ENCODE measurements at regions not wholly inside any gene's neighbourhood (a gene's known extent, or its start where the extent isn't known, plus 50 kb on each side); places are given as distances from the start of the nearest gene placed in this dataset.
A peak's percentile ranks its signal among the peaks of the same experiment; 100 is the strongest.

GRCh38 chr21:24131056-24131455, 1476.2 kb downstream of the MRPL39 start:
- DNase-seq (ENCODE audit: low read depth): no peak

- DNase-seq (ENCODE audit: low read depth): no peak
These were observed 1479.6 kb downstream of the MRPL39 start for GRCh38 chr21:24127651-24128050.

DNA sequence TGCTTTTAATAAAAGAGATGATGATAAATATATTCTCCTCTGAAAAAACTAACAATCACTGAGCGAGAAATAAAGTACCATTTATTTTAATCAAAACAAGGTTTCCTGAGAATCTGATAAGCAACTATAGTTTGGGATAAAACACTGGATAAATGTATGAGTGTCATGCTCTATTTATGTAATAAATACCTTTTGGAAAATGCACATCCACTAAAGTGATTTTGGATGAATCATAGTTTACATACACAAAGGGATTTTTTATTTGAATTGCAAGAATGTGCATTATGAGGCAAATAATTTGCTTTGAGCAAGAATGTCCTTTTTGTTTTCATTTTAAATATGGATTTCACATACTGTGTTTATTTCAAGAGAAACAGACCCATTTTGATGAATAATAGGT, 1483.5 kb downstream of the MRPL39 start:
- DNase-seq (ENCODE audit: low read depth): no peak

DNA sequence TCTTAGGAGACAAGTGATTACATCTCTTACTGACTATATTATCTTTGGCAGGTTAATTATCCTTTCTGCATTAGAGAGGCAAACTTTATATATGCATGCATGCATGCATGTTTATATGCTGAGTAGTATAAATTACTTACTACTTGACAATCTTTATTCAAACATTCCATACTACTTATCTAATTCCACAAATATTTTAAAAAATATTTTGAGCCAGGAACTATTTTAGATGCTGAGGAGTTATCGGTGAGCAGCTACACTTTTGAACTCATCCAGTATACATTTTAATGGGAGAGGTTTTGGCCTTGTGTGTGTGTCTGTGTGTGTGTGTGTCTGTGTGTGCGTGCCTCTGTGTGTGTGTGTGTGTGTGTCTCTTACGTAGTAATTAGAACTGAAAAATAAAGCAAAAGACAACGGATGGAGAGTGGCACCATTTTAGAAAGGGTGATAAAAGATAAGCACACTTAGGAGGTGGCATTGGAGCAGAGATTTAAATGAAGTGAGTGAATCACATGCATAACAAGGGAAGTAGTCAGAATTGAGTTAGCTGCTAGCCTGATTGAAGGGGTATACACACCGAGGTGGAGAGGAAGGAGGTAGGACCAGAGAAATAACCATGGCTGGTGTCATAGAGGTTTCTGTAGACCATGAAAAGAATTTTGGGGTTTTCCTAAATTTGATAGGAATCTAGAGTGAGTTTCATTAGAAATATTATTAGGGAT, 1488.4 kb downstream of the MRPL39 start:
- DNase-seq (ENCODE audit: low read depth): no peak

DNA sequence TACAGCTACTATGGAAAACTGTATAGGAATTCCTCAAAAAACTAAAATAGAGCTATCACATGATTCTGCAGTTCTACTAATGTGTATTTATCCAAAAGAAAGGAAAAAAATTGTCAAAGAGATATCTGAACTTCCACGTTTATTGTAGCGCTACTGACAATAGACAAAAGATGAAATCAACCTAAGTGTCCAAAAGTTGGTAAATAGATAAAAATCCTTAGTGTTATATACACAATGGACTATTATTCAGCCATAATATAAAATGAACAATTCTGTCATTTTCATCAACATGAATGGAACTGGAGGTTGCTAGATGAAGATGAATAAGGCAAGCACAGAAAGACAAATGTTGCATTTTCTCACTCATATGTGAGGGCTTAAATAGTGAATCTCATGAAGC, 1492.1 kb downstream of the MRPL39 start:
- no peak for DNase-seq (ENCODE audit: low read depth)

DNA sequence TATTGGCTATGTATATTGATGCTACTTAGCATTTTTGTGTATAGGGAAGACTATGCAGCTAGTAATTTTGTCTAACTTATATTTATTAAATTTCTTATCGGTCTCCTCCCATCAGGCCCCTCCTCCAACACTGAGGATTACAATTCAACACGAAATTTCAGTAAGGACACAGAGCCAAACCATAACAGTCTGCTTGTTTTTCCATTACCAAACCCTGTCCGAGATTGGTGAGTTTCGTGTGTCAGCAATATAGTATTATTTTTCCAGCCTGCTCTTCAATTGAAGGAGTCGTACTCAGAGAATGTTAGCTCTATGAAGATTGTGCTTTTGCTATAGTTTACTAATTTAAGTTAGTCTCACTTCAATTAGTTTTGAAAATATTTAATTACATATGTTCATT, 1495.3 kb downstream of the MRPL39 start:
- DNase-seq (ENCODE audit: low read depth): no peak

DNA sequence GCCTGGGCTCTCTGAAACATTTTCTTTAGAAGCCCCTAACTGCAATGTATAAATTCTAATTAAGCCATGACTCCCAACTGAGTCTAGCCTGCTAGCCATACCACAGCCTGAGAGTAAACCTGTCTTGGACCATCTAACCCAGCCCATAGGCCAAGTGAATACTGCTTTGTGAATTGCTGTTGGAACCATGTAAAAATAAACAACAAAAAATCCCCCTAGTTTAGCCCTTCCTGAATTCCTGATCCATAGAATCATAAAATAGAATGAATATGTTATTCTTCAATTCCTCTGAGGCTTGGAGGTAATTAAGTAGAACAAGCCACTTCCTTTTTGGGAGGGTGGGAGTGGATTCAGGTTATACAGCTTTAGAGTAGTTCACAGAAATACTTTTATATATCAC, 1496.4 kb downstream of the MRPL39 start:
- DNase-seq (ENCODE audit: low read depth): no peak

DNA sequence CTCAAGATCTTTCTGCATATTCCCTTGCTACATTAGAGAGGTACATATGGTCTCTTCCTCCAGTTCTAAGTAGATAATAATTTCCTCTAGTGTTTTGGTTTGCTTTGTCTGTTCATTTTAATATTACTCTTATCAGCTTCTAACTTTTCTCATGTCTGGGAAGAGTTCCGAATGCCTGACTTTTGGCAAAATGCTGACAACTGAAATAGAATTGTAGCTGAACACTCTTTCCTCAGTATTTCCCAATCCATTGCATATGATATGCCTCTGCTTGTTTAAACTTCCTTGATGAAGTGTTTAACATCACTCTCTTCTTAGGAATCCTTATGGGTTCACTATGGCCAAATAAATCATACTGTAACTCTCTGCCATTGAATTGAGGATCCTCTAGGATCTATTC, 1510.1 kb downstream of the MRPL39 start:
- DNase-seq (ENCODE audit: low read depth): no peak

DNA sequence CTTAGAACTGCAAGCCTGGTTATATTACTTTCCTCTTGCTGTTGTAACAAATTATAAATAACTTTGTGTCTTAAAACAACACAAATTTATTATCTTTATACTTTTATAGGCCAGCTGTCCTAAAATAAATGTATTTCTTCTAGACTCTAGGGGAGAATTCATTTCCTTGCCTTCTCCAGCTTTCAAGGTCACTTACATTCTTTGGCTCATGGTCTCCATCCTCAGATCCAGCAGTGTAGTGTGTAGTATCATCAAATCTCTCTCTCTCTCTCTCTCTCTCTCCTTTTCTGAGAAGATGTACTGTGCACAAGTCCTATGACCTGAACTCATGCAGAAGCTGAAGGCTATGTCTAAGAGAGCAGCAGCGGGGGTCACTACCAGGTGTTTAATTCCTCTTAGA, 1510.6 kb downstream of the MRPL39 start:
- no peak for DNase-seq (ENCODE audit: low read depth)

GRCh38 chr21:24093032-24093431, 1514.2 kb downstream of the MRPL39 start:
- DNase-seq (ENCODE audit: low read depth): no peak

- DNase-seq (ENCODE audit: low read depth): no peak
These were observed 1531.1 kb downstream of the MRPL39 start for GRCh38 chr21:24076179-24076578.

DNA sequence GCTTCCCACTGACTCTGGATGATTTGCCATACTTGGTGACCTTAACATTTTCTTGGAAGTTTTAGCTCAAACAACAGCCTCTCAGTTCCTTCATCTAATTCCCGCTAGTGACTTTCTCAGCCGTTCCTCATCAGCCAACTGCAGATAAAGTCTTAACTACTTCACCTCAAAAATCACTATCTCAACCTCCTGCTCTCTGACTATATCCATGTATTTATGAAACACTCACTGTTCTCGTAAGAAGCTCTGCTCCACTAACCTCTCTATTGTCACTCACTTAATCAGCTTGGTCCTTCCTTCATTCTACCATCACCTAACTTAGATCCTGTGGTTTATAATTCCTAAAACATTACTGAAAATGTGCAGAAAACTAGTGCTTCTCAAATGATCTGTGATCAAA, 1551.6 kb downstream of the MRPL39 start:
- no peak for DNase-seq (ENCODE audit: low read depth)

- DNase-seq (ENCODE audit: low read depth): no peak
These were observed 1557.0 kb downstream of the MRPL39 start for GRCh38 chr21:24050231-24050630.

GRCh38 chr21:24046829-24047443, 1560.3 kb downstream of the MRPL39 start:
- DNase-seq (ENCODE audit: low read depth): no peak

DNA sequence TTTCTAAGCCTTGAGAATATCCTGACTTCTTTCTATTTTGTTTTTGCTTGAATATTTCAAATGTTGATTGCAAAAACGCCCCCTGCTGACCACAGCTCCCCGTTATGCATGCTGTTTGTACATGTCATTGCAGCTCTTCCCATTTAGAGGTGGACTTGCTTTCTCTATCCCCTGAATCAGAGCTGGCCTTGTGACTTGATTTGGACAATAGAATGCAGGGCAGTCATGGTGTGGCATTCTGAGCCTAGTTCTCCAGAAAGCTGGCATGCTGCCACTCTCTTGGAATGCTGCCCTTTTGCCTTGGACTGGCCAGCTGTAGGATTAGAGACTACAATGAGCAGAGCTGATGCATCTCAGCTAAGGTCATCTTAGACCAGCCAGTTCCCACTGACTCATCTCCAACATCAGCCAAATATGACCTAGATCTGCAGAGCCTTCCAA, 1561.5 kb downstream of the MRPL39 start:
- DNase-seq (ENCODE audit: low read depth): peak; percentile 68

DNA sequence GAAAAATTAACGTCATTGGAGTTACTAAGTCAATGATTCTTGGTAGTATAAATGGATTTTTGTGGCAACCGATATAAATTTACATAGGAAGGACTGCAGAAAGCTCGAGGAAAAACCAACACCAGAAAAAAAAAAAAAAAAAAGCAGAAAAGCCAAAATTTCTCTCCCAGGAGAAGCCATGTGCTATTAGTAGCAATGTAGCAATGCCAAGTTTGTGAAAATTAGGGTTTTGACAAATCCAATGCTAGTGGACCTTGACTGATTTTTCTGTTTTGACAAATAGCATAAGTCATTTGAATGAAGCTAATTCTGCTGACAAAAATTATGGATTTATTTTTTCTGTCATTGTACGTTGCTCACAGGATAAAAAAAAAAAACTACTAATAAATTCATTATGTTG, 1561.9 kb downstream of the MRPL39 start:
- DNase-seq (ENCODE audit: low read depth): peak; percentile 19

GRCh38 chr21:24042687-24043086, 1564.6 kb downstream of the MRPL39 start:
- DNase-seq (ENCODE audit: low read depth): no peak

GRCh38 chr21:24032709-24033232, 1574.5 kb downstream of the MRPL39 start:
- DNase-seq (ENCODE audit: low read depth): no peak

GRCh38 chr21:24027396-24027795, 1579.9 kb downstream of the MRPL39 start:
- DNase-seq (ENCODE audit: low read depth): no peak

GRCh38 chr21:24025101-24025500, 1582.2 kb downstream of the MRPL39 start:
- no peak for DNase-seq (ENCODE audit: low read depth)

GRCh38 chr21:24023936-24024335, 1583.3 kb downstream of the MRPL39 start:
- no peak for DNase-seq (ENCODE audit: low read depth)

GRCh38 chr21:24023402-24023801, 1583.9 kb downstream of the MRPL39 start:
- no peak for DNase-seq (ENCODE audit: low read depth)

DNA sequence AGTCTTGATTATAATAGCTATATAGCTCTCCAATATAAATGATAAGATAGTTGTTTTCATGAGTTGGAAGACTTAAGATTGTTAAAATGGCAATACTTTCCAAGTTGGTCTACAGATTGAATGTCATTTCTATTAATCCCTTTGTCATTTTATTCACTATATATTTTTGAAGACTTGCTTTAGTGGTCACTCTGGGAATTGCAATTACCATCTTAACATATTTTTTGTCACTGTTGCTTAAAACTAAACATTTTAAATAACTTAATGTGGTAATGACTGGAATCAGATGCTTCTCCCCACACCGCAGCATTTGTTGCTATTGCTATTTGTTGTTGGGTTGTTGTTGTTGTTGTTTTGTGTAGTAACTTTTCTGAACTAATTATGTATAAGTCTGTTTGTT, 1592.9 kb downstream of the MRPL39 start:
- no peak for DNase-seq (ENCODE audit: low read depth)
